ENCODE measurements at regions not wholly inside any gene's neighbourhood (a gene's known extent, or its start where the extent isn't known, plus 50 kb on each side); places are given as distances from the start of the nearest gene placed in this dataset.

DNA sequence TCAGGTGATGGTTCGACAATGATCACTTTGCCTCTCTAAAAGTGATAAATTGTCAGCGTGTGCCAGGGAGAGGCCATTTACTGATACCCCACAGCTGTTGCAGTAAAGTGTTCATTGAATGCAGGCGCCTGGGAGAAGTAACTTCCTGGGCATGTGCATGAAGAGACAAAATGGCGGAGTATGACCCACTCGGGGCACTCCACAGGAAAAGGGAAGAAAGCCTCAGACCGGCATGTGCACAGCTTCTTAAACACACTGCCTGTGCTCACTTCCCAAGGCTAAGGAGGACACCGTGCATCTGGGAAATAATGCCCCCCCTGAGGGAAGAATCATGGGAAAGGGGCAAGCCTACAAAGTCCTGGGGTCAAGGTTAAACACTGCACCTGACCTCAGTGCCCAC is 329.5 kb downstream of the ICE1 start:
- TF ChIP-seq, protein P1, sequence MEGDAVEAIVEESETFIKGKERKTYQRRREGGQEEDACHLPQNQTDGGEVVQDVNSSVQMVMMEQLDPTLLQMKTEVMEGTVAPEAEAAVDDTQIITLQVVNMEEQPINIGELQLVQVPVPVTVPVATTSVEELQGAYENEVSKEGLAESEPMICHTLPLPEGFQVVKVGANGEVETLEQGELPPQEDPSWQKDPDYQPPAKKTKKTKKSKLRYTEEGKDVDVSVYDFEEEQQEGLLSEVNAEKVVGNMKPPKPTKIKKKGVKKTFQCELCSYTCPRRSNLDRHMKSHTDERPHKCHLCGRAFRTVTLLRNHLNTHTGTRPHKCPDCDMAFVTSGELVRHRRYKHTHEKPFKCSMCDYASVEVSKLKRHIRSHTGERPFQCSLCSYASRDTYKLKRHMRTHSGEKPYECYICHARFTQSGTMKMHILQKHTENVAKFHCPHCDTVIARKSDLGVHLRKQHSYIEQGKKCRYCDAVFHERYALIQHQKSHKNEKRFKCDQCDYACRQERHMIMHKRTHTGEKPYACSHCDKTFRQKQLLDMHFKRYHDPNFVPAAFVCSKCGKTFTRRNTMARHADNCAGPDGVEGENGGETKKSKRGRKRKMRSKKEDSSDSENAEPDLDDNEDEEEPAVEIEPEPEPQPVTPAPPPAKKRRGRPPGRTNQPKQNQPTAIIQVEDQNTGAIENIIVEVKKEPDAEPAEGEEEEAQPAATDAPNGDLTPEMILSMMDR (conservative IDR thresholded peaks at IDR 0.05 in 1 of 2, IDR thresholded peaks at IDR 0.05 in 1 of 2; ENCODE audit: extremely low read depth in 1 of 2, insufficient read depth in 1 of 2, low read depth in 1 of 2, low read length in 2 of 2) = no peak
- no peak for TF ChIP-seq EZH2 (IDR thresholded peaks at IDR 0.05; ENCODE audit: borderline replicate concordance, low read length)

All from mammary epithelial cell (primary cell).